Right renal pelvis (tissue), 4 donors: ENCODE measurements at regions not wholly inside any gene's neighbourhood (a gene's known extent, or its start where the extent isn't known, plus 50 kb on each side); places are given as distances from the start of the nearest gene placed in this dataset.
"Not testable (repeated sequence)": the region's sequence is repeated elsewhere in the genome, so short reads cannot be mapped to it uniquely, and the experiment has no call there.

Experiments used
- DNase-seq, 4 donors: peaks; one replicate each; pipeline ENCODE4 v3.0.0-alpha.2; 2013; ENCODE audit warnings: low read depth in 4 of 4, low spot score in 3 of 4, missing footprints in 1 of 4

DNA sequence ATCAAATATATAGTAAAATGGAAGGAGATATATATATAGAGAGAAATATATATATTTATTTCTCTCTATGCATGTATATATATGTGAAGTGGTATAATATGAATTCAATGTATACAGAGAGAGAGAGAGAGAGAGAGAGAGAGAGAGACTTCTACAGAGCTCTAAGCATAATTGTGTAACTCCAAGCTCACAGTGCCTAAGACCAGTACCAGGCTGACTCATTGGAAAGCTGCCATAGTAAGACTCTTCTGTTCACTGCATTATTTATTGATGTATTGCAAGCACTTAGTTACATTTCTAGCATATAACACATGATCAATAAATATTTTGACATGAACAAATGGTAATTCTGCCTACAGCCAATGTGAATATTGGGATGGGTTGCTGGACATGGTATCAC, 1734.7 kb downstream of the SLITRK1 start:
- no peak for DNase-seq

DNA sequence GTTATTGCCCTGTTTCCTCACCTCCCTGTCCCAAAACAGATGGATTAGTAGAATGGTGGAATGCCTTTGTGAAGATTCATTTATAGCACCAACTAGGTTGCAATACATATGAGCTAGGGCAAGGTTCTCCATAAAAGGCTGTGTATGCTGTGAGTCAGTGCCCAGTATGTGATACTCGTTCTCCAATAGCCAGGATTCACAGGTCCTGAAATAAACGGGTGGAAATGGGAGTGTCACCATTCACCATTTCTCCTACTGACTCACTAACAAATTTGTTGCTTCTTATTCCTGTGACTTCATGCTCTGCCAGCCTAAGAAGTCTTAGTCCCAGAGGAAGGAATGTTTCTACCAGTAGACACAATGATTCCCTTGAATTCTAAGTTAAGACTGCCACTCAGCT, 1745.4 kb downstream of the SLITRK1 start:
- no peak for DNase-seq

- no peak for DNase-seq
Observed at GRCh38 chr13:82129281-82129680, 1753.0 kb downstream of the SLITRK1 start.

GRCh38 chr13:82118589-82118988, 1763.7 kb downstream of the SLITRK1 start:
- DNase-seq = no peak

DNA sequence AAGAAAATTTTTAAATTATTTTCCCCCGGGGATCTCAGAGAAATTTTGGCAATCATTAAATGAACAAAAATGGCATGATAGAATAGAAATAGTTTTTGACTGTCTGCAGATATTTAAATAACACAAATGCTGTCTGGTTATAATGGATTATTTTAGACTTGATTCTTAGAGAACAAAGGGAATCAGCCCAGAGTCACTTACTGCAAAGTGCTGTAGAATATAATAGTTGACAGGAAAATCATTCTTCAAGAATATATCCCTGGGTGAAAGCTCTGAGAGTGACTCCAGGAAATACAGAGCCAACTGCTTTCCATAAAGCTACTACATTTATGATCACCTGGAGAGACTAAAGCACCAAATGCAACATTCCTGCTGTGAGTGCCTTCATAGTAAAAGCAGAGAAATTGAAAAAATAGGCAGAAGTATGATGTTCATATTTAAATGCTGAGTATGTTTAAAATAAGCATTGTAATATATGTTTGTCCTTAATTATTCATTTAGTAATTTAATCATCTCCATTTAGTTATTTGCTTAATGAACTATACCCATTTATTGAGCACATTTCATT, 1765.8 kb downstream of the SLITRK1 start:
- no peak for DNase-seq

GRCh38 chr13:82115391-82115790, 1766.9 kb downstream of the SLITRK1 start:
- no peak for DNase-seq

- no peak for DNase-seq
Observed at GRCh38 chr13:82096256-82096655, 1755.3 kb upstream of the SPRY2 start.

GRCh38 chr13:82092312-82092711, 1751.4 kb upstream of the SPRY2 start:
- no peak for DNase-seq

DNA sequence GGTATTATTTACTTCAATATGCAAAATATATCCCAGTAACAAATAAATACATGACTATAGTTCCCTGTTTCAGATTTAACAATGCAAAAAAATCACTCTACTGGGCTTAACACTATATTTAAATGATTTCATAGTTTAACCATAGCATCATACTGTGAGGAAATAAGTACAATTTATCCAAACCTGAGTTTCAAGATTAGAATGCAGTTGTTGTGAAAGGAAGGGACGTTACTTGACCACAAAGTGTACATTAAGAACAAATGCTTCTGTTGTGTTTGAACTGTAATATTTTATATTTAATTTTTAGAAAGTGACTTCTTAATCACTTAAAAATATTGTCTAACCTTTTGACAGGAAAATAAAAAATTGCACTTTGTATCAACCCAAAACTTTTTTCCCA, 1747.9 kb upstream of the SPRY2 start:
- no peak for DNase-seq

GRCh38 chr13:82076496-82076895, 1735.6 kb upstream of the SPRY2 start:
- DNase-seq = no peak

- DNase-seq = no peak
Observed at GRCh38 chr13:82070416-82070815, 1729.5 kb upstream of the SPRY2 start.

DNA sequence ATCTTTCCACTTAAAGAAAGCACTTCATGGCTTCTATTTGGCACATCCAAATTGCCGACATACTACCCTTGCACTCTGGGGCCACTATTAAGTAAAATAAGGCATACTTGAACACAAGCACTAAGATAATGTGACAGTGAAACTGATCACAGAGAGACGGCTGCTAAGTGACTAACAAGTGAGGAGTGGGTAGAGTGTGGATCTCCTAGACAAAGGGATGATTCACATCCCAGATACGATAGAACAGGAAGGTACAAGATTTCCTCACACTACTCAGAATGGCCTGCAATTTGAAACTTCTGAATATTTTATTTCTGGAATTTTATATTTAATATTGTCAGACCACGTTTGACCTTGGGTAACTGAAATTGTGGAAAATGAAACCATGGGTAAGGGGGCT, 1721.8 kb upstream of the SPRY2 start:
- no peak for DNase-seq

- no peak for DNase-seq
Observed at GRCh38 chr13:82058364-82058763, 1717.4 kb upstream of the SPRY2 start.

- DNase-seq = not testable (repeated sequence)
Observed at GRCh38 chr13:82045316-82045715, 1704.4 kb upstream of the SPRY2 start.

DNA sequence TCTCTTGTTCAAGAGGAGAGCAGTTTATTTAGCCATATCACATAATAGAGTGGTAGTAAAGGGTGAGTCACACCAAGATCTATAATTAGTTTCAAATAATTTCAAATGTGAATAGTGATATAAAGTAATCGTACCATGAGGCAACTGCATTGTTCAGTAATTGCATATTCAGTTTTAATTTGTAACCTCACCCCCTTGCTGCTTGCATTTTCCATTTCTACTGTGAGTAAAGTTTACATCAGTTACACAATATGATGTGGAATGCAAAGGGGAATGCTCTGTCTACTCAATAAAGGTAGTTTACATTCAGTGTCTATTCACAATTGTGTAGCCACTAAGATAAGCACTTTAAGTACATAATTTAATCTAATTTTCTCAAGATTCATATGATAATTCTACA, 1695.7 kb upstream of the SPRY2 start:
- DNase-seq = no peak

- no peak for DNase-seq
Observed at GRCh38 chr13:82011355-82011754, 1670.4 kb upstream of the SPRY2 start.

GRCh38 chr13:82010780-82011179, 1669.9 kb upstream of the SPRY2 start:
- no peak for DNase-seq

- no peak for DNase-seq
Observed at GRCh38 chr13:82002710-82003109, 1661.8 kb upstream of the SPRY2 start.

GRCh38 chr13:81995316-81995715, 1654.4 kb upstream of the SPRY2 start:
- no peak for DNase-seq

GRCh38 chr13:81990652-81991051, 1649.7 kb upstream of the SPRY2 start:
- DNase-seq = no peak

DNA sequence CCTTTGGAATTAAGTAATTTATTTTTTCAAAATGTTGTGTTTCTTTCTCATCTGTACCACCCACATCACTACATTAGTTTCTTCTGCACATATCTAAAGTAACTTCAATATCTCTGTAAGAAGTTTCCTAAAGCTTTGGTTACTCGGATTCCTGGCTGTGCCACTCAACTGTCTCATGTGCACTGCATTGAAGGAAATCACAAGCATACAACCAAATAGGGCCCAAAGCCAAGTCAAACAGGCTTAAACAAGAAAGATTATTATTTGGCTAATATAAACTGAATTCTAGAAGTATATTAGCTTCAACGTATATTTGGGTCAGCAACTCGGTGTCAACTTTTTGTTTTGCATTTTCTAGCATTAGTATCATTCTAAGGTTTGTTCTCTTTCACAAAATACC, 1647.6 kb upstream of the SPRY2 start:
- DNase-seq = no peak

- DNase-seq = no peak
Observed at GRCh38 chr13:81987677-81988357, 1646.9 kb upstream of the SPRY2 start.

DNA sequence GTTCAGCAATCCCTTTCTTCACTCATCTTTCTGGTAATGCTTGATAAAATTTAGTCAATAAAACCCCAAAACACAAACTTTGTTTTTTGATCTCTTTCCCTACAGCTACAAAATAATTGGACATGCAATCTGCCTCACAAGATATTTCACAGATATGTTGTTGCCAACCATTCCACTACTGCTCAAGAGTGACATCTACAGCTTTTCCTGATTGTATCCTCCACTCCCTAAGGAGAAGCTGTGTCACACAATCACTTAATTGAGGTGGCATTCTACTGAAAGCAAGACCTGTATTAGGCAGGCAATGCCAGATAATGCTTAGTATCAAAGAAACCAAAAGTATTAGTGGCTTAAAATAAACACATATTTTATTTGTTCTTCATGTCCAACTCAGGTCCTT, 1646.2 kb upstream of the SPRY2 start:
- no peak for DNase-seq
